DND-41 (cell line): ENCODE measurements at regions not wholly inside any gene's neighbourhood (a gene's known extent, or its start where the extent isn't known, plus 50 kb on each side); places are given as distances from the start of the nearest gene placed in this dataset.

Experiments
- CTCF ChIP-seq: IDR thresholded peaks from 2 replicates; pipeline ENCODE4 v1.5.1; 2012; ENCODE audit warnings: borderline replicate concordance, low read length, moderate library complexity, mild to moderate bottlenecking; ENCODE audit not compliant: poor library complexity, severe bottlenecking; ENCODE audit errors: extremely low read depth
- EZH2 ChIP-seq: IDR thresholded peaks from 3 replicates; pipeline ENCODE4 v1.6.1; 2012; ENCODE audit warnings: borderline replicate concordance, low read depth, mild to moderate bottlenecking, moderate library complexity, low read length, inconsistent platforms; ENCODE audit not compliant: severe bottlenecking

- TF ChIP-seq CTCF (no peak), EZH2 (no peak)
These were observed 86.1 kb upstream of the BDNF start for GRCh38 chr11:27786331-27786730.
